HG02981 (cell line): ENCODE measurements at regions not wholly inside any gene's neighbourhood (a gene's known extent, or its start where the extent isn't known, plus 50 kb on each side); places are given as distances from the start of the nearest gene placed in this dataset.

Source experiments
- ATAC-seq: cut with Tn5 transposase; IDR thresholded peaks from one replicate; pipeline ENCODE4 v1.9.1; 2021; ENCODE audit warnings: mild to moderate bottlenecking, moderate library complexity; ENCODE audit not compliant: unreplicated experiment

DNA sequence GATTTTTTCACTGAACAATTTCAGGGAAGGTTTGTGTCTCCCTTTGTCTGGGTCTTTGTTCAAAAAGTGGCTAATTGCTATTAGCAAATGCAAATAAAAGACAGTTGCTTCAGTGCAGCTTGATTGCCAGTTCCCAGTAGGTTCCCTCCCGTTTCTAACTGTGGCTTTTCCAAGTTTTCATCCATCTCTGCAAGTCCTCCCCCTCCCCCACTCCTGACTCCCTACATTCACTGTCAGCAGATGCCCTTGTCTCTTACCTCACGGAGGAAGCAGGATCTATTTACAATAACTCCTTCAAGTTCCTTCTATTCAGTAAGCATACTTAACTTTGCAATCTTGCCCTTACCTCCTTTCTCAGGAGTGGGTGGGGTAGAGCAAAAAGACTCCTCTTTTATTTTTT is 55.4 kb upstream of the SCEL start:
- no peak for ATAC-seq

DNA sequence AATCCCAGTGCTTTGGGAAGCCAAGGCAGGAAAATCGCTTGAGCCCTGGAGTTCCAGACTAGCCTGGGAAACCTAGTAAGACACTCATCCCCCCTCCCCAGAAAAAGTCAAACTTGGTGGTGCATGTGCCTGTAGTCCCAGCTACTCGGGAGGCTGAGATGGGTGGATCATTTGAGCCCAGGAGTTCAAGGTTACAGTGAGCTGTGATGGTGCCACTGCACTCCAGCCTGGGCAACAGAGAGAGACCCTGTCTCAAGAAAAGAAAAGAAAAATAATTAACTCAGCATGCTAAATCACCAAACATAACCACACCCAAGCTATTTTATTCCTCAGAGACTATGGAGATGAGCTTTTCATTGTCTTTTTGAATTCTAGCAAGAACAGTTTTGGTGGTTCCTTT is 56.2 kb upstream of the SCEL start:
- no peak for ATAC-seq

DNA sequence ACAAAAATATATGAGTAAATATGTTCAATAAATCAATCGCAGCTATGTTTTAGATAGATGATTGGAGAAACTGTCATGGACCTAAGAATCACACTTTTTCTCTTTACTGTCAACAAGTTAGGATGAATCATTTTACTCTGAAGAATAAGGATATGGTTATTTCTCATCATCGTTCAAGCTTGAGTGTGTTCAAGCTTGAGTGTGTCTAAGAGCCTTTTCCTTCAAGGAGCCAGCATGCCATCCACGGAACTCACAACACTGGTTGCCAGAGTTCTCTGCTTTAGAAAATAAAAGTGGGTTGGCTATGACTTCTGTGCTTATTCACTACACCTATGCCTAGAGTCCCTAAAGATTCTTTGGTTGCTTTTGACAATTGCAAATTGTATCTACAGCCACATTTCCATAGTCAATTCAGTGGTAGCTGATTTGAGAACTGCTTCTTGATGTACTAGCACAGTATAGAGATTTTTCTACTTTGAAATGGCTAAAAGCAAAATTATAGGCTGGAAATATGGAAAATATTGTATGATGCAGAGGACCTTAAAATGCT is 58.1 kb upstream of the SCEL start:
- no peak for ATAC-seq

DNA sequence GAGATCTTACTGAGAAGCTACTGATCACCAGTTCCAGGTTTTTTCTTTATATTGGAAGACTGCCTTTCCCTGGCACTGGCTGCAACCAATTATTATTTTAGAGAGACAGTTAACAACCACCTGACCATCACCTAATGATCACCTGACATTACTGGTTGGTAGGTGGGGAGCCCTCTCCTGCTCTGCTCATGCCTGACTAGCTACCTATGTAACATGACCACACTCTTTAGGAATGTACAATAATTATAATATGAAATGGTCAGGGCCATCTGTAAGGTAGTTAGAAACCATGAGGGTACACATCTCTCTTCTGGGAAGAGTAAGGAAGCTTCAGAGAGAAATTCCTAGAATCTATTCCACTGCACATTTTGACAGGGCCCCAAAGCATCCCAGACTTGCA is 59.0 kb upstream of the SCEL start:
- ATAC-seq, result no peak

DNA sequence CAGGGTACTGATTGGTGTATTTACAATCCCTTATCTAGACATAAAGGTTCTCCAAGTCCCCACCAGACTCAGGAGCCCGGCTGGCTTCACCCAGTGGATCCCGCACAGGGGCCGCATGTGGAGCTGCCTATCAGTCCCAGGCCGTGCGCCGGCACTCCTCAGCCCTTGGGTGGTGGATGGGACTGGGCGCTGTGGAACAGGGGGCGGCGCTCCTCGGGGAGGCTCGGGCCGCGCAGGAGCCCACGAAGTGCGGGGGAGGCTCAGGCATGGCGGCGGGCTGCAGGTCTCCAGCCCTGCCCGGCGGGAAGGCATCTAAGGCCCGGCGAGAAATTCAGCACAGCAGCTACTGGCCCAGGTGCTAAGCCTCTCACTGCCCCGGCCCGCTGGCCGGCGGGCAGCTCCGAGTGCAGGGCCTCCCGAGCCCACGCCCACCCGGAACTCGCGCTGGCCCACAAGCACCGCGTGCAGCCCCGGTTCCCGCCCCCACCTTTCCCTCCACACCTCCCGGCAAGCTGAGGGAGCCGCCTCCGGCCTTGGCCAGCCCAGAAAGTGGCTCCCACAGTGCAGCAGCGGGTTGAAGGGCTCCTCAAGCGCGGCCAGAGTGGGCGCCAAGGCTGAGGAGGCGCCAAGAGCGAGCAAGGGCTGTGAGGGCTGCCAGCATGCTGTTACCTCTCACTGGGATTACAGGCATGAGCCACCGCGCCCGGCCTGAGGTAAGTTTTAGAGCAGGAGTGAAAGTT is 60.0 kb upstream of the SCEL start:
- no peak for ATAC-seq

DNA sequence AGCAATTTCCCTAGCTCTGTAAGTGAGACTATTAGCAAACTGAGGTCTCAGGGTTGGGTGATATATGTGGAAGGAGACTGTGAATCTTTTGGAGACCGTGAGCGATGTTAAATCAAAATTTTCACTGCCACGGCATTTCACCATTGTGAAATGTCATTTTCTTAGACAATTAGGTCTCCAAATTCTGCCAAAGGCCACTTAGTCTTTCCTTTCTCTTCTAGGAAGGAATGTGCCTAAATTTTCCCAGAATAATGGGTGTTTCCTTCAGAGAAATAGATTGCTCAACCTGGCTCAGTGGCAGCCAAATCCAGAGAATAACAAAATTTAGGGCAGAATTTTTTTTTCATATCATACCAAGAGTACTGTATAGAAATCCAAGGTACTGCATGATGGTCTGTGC is 64.5 kb upstream of the SCEL start:
- no peak for ATAC-seq

DNA sequence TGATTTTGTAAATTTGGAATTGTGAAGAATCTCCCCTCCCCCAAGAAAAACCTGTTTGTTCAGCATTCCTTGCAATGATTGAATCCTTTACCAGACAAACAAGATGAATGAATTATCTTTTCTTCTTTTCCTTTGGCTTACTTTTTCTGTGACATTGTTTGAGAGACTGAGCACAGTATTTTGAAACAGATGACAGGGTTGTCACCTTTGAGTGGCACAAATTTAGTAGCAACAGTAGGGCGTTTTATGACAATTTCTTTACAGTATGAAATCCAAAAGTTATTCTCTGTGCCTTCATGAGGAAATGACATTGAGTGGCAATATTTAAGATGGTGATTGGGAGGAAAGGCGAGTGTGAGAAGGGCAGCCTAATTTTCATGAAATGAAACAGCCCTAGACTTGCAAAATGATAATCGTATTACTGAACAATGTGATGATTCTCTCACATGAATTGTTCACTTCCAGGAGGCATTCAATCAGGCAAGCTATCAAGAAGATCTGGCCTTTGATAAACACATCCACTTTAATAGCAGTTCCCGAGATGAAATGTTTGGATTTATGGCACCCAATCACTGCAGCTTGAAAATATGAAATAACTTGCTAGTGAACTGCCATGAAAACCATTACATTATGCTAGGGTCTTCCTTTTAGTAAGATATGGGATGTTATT is 68.6 kb upstream of the SCEL start:
- no peak for ATAC-seq

DNA sequence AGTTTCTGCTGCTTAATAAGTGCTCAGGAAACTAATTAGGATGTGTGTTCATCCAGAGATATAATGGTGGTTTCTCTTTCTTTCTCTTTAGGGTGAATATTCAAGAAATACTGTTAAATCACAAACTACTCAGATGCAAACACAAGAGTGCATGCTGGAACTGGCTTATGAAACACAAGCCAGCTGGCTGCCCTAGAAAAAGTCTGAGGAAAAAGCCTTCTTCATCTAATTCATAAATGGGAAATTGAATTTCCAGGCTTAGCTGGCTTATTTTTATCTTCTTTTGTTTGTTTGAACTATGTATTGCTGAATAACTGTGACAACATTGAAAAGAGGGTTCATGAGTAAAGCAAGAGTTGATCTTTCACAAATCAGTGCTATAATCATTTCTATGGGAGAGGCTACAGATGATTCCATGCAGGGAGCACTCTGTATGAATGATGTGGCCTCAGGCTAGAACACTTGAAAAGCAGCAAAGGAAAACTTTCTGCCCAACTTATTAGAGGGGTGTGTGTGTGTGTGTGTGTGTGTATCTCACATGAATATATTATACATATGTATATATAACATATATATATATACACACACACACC is 69.8 kb upstream of the SCEL start:
- ATAC-seq, result no peak

DNA sequence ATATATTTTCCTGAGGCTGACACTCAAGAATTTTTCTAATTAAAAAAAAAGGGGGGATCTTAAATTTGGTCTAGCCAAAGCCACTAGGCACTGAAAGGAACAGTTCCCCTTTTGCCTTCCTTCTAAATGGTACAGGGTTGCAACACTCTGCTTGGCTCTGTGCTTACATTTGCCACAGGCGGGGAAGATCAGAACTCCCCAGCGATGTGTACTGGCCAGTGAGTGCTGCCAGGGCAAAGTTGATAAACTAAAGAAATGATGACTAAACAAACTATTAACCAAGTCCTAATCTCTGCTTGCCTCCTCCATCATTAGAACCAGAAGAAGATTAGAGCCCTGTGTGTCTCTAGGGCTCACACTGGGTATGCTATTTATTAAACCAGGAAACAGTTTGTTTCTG is 75.3 kb upstream of the SCEL start:
- peak; percentile 84 for ATAC-seq

DNA sequence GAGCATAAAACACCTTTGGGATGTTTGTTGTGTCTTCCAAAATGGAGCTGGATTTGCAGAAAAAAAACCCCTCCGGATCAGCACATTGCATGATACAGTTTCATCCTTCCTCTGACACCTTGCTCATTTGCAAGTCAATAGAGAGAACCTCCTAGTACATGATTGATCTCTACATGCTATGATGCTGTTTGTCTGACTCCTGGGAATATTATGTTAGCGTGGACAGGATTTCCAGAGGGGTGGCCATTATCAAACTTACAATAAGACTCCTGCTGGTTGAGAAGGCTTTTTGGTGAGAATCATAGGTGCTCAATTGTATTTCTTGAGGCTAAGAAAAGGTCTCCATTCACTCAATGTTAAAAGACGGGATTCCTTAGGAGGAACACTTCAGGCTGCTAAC is 75.9 kb upstream of the SCEL start:
- ATAC-seq, result no peak

DNA sequence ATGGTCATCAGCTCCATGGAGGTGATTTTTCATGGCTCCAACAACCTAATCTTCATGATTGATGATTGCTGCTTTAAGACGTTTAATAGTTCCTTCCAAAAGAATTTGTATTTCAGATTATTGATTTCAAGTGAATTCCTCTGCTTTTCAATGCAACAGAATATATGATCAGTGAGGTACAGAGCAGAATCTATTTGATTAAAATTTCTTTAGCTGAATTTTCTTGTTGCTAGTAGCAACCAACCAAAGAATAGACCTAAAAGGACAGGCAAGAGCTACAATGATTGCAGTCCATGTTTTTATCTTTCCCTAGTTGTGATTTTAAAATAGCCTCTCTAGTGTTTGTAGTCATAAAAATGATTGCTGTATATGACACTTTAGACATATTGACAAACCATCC is 76.8 kb upstream of the SCEL start:
- ATAC-seq, result no peak

DNA sequence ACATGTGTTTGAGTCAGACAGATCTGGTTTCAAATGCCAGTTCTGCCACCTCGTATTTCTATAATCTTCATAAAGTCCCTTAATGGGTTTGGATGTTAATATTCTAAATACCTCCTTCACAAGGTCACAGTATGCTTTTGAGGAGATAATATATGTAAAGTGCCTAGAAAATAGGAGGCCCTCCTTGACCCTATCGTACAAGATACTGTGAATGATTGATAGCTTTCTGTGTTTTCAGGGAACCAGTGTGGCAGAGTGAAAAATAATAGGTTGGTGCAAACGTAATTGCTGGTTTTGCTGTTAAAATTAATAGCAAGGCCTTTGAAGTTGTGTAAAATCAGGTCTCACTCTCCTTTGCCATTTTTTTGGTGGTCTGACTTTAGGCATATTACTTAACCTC is 77.5 kb upstream of the SCEL start:
- ATAC-seq, result no peak

DNA sequence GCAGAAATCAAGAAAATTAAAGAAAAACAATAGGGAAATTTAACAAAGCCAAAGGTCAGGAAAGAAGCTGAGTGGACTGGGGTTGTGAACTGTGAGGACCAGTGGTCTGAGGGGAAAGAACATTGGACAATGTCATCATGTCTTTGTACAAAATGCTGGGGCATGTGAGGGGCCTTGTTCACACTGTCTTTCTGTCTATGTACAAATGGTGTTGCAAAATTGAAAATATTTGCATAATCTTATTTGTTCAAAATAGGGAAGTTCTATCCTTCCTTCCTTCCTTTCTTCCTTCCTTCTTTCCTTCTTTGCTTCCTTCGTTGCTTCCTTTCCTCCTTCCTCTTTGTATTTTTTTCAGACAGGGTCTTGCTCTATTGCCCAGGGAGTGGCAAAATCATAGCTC is 79.2 kb upstream of the SCEL start:
- no peak for ATAC-seq

DNA sequence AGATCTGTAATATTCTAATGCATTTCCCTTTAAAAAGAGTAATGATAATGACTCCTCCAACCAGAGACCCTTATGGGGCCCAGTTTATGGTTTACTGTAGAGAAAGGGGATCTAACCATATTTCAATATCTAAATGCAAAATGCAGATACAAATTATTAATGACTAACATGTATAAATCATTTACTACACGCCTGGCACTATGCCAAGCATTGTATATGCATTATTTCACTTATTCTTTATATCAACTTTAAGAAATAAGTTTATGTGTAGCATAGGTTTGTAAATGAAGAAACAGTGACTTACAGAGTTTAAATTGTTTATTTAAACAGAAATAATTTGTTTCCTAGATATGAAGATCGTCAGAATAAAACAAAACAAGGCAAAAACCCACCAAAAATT is 86.2 kb upstream of the SCEL start:
- ATAC-seq, result no peak

DNA sequence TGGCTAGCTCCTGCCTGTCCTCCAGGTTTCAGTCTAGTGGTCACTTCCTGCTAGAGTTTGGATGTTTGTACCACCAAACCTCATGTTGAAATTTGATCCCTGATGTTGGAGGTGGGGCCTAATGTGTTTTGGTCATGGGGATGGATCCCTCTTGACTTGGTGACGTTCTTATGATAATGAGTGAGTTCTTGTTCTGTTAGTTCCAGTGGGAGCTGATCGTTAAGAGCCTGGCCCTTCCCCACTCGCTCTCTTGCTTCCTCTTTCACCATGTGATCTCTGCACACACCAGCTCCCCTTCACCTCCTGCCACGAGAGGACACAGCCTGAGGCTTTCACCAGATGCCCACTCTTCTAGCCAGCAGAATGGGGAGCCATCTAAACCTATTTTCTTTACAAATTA is 86.8 kb upstream of the SCEL start:
- no peak for ATAC-seq

DNA sequence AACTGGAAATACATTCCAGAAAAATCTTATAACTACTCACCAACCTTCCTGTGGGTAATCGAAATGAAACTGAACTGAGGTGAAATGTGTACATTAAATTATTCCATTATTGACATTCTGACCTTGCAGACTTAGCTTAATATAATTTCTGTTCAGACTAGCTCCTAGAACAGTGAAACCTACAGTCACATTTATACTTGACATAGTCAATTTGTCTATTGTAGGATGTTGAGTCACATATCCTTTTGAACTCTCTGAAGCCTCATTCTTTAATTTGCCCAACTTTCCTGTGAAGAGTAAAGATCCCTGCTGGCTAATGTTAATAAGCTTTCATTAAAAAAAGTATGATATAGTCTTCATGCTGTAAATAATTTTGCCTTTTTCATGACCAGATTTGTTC is 92.0 kb upstream of the SCEL start:
- ATAC-seq, result no peak

DNA sequence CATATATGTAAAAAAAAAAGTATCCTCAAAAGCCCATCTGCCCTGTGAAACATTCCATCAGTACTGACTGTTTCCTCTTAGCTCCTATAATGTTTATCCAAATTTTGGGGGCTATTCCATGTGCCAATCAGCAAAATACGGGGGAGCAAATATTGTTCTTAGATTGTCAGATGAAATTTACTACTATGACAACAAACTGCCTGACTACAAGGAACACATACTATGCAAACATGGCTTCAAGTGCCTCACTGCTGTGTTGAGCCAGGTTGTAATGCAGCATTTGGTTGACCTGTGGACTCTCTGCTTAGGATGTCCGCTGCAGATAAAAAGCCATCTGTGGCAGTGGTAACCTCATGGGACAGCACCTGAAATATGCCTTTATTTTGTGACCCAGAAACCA is 98.2 kb upstream of the SCEL start:
- no peak for ATAC-seq

DNA sequence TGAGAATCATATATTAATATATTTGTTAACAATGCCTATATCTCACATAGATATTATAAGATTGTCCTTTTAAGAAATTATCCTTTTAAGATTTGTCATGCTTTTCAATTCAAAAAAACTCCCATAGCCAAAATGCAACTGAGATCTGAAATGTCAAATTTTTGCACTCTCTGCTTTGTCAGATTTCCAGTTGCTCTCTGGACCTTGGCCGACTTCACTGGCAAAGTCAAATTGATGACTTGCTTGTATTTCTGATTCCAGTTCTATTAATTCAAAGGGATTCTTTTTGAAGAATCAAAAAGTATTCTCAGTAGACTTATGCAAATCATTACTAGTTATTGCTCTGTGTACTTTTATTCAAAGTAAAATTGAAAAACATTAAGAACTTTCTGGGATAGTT is 101.2 kb upstream of the SCEL start:
- ATAC-seq, result no peak

DNA sequence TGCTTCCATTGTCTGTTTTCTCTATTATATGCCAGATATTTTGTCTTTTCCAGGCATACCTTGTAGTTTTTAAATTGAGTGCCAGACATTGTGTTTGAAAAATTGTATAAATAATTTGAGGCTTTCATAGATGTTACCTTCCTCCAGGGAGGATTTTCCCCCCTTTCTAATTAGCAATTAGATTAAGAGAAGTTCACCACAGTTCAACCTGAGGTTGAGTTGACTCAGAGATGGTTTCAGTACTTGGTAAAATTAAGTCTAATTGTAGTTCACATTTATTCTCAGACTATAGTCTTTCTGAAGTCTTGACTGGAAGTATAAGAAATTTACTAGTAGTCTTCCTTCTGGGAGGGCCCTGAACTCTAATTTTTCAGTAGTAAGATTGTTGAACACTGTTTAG is 104.1 kb upstream of the SCEL start:
- ATAC-seq, result no peak

DNA sequence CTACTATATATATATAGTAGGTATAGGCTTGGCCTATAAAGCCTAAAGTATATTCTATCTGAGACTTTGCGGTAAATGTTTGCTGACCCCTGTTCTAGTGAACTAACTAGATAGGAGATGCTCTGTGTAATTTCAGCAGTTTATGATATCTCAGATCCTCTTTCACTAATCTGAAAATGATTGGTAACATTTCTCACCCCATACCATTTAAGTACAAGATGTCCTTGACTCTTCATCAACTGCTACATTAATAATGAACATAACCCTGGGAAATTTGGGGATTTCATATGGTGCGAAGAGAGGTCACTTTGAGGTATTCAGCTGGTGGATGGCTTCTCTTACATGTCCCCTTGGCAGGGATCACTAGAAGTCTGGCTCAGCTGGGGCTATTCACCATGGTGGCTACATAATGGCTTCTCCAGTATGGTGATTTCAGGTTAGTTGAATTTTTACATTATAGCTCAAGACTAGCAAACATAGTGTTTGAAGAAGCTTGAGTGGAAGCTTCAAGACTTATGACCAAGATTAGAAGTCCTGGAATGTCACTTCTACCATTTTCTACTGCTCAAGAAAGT is 103.6 kb upstream of the MYCBP2 start:
- ATAC-seq, result peak; percentile 43

DNA sequence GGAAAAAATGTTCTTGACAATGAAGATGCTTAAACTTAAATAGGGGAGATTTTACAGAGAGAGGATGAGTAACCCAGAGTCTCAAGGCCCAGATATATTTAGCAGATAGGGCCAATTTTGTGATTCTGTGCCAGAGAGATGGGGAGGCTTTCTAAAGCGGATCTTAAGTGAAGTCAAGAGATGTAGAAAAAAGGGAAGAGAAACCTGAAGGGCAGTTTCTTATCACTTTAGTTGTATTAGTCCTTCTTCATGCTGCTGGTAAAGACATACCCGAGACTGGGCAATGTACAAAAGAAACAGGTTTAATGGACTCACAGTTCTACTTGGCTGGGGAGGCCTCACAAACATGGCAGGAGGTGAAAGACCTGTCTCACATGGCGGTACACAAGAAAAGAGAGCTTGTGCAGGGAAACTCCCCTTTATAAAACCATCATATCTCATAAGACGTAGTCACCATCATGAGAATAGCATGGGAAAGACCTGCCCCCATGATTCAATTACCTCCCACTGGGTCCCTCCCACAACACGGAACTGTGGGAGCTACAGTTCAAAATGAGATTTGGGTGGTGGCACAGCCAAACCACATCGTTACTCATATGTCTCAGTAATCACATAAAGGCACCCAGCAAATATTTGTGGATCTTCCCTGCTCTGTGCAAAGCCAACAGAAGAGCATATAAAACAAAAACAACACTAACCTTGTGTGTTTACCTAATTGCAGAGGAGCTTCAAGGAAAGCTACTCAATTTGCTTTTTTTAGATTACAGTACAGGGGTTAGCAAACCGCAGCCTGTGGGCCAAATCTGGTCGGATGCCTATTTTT is 102.6 kb upstream of the MYCBP2 start:
- peak; percentile 66 for ATAC-seq
